Adrenal gland (tissue), 5 donors: ENCODE measurements at regions not wholly inside any gene's neighbourhood (a gene's known extent, or its start where the extent isn't known, plus 50 kb on each side); places are given as distances from the start of the nearest gene placed in this dataset.

Experiments
- CTCF ChIP-seq, 6 experiments: fragments of 450-650 bp in 4 of 6; fragments of 200-600 bp in 2 of 6; sonication (generic) in 1 of 6; IDR thresholded peaks; 1 replicate in 5 of 6; 2 replicates in 1 of 6; pipeline versions ENCODE4 v1.5.1 to v1.8.0; 2016 to 2021; ENCODE audit warnings: antibody characterized with exemption in 6 of 6, mild to moderate bottlenecking in 2 of 6, moderate library complexity in 1 of 6
- POLR2A ChIP-seq, 2 donors: fragments of 450-650 bp; IDR thresholded peaks; one replicate each; pipeline ENCODE4 v1.6.1; 2017; ENCODE audit warnings: antibody characterized with exemption in 2 of 2, mild to moderate bottlenecking in 2 of 2, moderate library complexity in 1 of 2
- donor health status: DM: no; HTN: no; CAD: no.

- TF ChIP-seq CTCF (IDR thresholded peaks at IDR 0.05): no peak
- no peak for TF ChIP-seq POLR2A (IDR thresholded peaks at IDR 0.05)
Measured at GRCh38 chr5:20524991-20525529, 537.1 kb upstream of the CDH18 start.
